ENCODE measurements at regions not wholly inside any gene's neighbourhood (a gene's known extent, or its start where the extent isn't known, plus 50 kb on each side); places are given as distances from the start of the nearest gene placed in this dataset.

DNA sequence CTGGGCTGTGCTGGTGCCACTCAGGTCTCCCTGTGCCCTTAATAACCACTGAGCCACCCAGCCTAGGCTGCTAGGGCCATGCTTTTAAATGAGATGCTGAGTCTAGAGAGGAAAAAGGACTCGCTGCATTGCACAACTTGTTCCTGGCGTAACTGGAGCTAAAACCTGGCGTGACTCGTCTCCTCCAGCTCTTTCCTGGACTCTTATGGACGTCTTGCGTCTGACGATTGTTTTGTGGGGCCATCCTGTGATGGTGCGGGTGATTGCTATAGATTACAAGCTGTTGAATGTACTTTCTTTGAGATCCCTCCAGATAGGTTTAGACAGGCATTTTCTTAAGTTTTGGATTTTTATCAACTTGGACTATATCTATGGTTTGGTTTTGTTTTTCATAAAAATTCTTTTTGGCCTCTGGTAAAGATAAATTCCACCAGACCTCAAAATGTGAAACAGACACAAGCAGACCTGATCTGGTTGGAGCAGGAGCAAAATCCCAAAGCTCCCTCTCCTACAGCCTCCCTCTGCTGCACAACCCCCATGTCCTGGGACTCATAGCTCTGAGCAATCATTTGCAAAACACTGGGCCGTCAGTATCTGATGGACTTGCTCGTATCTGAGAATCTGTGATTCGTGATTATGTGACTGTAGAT, 230.3 kb downstream of the ARHGAP12 start:
- TF ChIP-seq, protein P1, sequence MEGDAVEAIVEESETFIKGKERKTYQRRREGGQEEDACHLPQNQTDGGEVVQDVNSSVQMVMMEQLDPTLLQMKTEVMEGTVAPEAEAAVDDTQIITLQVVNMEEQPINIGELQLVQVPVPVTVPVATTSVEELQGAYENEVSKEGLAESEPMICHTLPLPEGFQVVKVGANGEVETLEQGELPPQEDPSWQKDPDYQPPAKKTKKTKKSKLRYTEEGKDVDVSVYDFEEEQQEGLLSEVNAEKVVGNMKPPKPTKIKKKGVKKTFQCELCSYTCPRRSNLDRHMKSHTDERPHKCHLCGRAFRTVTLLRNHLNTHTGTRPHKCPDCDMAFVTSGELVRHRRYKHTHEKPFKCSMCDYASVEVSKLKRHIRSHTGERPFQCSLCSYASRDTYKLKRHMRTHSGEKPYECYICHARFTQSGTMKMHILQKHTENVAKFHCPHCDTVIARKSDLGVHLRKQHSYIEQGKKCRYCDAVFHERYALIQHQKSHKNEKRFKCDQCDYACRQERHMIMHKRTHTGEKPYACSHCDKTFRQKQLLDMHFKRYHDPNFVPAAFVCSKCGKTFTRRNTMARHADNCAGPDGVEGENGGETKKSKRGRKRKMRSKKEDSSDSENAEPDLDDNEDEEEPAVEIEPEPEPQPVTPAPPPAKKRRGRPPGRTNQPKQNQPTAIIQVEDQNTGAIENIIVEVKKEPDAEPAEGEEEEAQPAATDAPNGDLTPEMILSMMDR (IDR thresholded peaks at IDR 0.05; ENCODE audit: borderline replicate concordance, insufficient read depth, low read depth, low read length) = no peak

DNA sequence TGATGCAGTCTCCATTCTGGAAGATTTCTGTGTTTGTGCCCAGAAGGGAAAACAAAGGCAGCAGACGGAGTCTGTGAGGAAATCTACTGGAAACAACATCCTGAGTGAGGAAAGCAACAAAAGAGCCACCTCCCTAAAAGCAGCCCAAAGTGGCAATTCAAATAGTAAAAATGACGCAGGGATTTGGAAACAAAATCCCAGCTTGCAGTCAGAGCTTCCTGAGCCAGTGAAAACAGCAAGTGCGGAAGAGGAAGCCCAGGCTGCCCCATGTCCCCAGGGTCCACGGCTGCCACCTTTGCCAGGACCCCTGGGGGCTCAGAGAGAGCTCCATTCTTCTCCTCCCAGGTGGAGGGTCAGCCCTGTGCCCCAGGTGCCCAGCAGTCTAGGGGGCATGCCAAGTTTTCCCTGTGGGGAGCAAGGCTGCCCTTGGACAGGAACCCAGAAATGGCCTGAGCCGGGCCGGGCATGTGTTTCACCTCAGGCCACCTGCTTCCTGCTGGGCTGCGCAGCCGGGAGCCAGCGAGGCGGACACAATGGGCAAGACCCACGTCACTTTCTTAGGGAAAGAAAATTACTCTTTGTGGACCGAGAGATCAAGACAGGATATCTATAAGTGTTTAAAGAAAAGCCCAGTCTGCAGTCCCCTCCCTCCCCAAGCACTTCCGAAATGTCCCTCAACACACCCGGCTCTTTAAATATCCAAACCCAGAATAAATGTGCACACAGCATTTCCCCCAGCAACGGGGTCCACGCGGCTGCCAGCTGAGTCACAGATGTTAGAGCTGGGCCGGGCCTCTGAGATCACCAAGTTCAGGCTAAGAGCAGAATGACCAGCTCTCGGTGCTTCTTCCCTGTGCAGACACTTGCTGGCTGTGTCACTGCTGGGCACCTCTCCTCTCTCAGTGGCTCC, 231.1 kb downstream of the ARHGAP12 start:
- TF ChIP-seq, protein P1 (IDR thresholded peaks at IDR 0.05; ENCODE audit: borderline replicate concordance, insufficient read depth, low read depth, low read length) = no peak
- H3K4me3 ChIP-seq (ENCODE audit: low read depth, low read length) = no peak overlapping the region

More for the DNA sequence above, 230.3 kb downstream of the ARHGAP12 start:
- H3K4me3 ChIP-seq (ENCODE audit: low read depth, low read length) = no peak overlapping the region

GRCh38 chr10:31694929-31695837, 233.4 kb downstream of the ARHGAP12 start:
- TF ChIP-seq, protein P1 (IDR thresholded peaks at IDR 0.05; ENCODE audit: borderline replicate concordance, insufficient read depth, low read depth, low read length) = no peak

GRCh38 chr10:31694126-31694685, 234.4 kb downstream of the ARHGAP12 start:
- H3K4me3 ChIP-seq (ENCODE audit: low read depth, low read length) = no peak overlapping the region
- TF ChIP-seq, protein P1 (IDR thresholded peaks at IDR 0.05; ENCODE audit: borderline replicate concordance, insufficient read depth, low read depth, low read length) = no peak

More at GRCh38 chr10:31694929-31695837, 233.4 kb downstream of the ARHGAP12 start:
- no peak overlapping the region for H3K4me3 ChIP-seq (ENCODE audit: low read depth, low read length)

GRCh38 chr10:31693491-31693890, 235.1 kb downstream of the ARHGAP12 start:
- TF ChIP-seq, protein P1 (IDR thresholded peaks at IDR 0.05; ENCODE audit: borderline replicate concordance, insufficient read depth, low read depth, low read length) = no peak
- no peak overlapping the region for H3K4me3 ChIP-seq (ENCODE audit: low read depth, low read length)

- no peak overlapping the region for H3K4me3 ChIP-seq (ENCODE audit: low read depth, low read length)
- TF ChIP-seq, protein P1 (IDR thresholded peaks at IDR 0.05; ENCODE audit: borderline replicate concordance, insufficient read depth, low read depth, low read length) = no peak
Measured at GRCh38 chr10:31689233-31689632, 239.4 kb downstream of the ARHGAP12 start.

All from GM12875 (cell line).